ENCODE measurements at regions not wholly inside any gene's neighbourhood (a gene's known extent, or its start where the extent isn't known, plus 50 kb on each side); places are given as distances from the start of the nearest gene placed in this dataset.

DNA sequence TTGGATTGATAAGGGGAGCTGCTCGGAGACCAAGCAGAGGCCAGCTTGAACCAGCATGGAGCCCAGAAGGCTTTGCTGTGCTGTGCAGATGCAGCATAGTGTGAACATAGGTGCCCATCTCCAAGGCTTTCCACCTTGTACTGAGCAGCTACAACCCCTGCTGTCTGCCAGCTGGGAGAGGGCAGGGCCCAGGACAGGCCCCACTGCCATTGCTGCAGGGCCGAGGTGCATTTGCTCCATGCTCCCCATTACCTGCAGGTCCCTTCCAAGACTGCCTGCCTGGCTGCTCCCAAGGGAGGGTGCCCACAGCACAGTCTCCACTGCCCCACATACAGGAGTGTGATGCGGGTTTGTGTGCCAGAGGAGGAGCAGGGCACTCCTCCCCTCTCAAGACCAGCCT is 1016.0 kb upstream of the INTU start:
- TF ChIP-seq ZNF8 (CRISPR knock-in tag; IDR thresholded peaks at IDR 0.05) (no peak), TOX (CRISPR knock-in tag; IDR thresholded peaks at IDR 0.05; ENCODE audit: borderline replicate concordance) (no peak), ZNF565 (CRISPR knock-in tag; conservative IDR thresholded peaks at IDR 0.05; ENCODE audit: low read depth) (no peak)
- ATAC-seq, result no peak

DNA sequence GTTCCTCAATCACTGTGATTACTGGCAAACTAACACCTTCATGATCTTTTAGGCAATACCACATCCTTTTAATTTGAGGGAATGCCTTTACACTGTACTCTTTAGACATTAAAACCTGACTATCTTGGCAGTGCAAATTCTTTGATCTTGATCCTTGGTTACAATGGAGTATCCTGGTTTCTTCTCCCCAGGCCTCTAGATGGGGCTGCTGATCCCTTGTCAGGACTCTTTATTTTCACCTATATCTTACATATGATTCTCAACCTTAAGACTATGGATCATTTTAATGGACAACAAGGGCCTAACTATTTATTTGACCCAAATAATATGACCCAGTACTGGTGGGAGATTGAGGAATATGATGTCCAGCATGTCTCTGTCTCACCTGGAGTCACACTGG is 1005.5 kb upstream of the INTU start:
- TF ChIP-seq, protein P1, sequence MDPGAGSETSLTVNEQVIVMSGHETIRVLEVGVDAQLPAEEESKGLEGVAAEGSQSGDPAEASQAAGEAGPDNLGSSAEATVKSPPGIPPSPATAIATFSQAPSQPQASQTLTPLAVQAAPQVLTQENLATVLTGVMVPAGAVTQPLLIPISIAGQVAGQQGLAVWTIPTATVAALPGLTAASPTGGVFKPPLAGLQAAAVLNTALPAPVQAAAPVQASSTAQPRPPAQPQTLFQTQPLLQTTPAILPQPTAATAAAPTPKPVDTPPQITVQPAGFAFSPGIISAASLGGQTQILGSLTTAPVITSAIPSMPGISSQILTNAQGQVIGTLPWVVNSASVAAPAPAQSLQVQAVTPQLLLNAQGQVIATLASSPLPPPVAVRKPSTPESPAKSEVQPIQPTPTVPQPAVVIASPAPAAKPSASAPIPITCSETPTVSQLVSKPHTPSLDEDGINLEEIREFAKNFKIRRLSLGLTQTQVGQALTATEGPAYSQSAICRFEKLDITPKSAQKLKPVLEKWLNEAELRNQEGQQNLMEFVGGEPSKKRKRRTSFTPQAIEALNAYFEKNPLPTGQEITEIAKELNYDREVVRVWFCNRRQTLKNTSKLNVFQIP (CRISPR knock-in tag; IDR thresholded peaks at IDR 0.05; ENCODE audit: borderline replicate concordance, low read depth), result no peak
- TF ChIP-seq ZNF565 (CRISPR knock-in tag; conservative IDR thresholded peaks at IDR 0.05; ENCODE audit: low read depth) (no peak), RARB (CRISPR knock-in tag; IDR thresholded peaks at IDR 0.05) (no peak), ZNF70 (CRISPR knock-in tag; IDR thresholded peaks at IDR 0.05) (no peak)
- TF ChIP-seq, protein P2, sequence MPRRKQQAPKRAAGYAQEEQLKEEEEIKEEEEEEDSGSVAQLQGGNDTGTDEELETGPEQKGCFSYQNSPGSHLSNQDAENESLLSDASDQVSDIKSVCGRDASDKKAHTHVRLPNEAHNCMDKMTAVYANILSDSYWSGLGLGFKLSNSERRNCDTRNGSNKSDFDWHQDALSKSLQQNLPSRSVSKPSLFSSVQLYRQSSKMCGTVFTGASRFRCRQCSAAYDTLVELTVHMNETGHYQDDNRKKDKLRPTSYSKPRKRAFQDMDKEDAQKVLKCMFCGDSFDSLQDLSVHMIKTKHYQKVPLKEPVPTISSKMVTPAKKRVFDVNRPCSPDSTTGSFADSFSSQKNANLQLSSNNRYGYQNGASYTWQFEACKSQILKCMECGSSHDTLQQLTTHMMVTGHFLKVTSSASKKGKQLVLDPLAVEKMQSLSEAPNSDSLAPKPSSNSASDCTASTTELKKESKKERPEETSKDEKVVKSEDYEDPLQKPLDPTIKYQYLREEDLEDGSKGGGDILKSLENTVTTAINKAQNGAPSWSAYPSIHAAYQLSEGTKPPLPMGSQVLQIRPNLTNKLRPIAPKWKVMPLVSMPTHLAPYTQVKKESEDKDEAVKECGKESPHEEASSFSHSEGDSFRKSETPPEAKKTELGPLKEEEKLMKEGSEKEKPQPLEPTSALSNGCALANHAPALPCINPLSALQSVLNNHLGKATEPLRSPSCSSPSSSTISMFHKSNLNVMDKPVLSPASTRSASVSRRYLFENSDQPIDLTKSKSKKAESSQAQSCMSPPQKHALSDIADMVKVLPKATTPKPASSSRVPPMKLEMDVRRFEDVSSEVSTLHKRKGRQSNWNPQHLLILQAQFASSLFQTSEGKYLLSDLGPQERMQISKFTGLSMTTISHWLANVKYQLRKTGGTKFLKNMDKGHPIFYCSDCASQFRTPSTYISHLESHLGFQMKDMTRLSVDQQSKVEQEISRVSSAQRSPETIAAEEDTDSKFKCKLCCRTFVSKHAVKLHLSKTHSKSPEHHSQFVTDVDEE (CRISPR knock-in tag; IDR thresholded peaks at IDR 0.05), result no peak
- peak; percentile 68; the same call in 2 of the 3 replicates for ATAC-seq

DNA sequence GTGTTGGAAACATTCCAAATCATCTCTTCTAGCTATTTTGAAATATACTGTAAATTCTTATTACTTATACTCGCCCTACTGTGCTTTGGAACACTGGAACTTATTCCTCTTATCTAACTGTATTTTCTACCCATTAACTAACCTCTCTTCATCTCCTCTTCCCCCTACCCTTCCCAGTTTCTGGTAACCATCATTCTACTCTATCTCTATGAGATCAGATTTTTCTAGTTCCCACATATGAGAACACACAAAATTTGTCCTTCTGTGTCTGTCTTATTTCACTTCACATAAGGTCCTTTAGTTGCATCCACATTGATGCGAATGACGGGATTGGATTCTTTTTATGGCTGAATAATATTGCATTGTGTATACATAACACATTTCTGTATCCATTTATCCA is 1003.8 kb upstream of the INTU start:
- ATAC-seq, result no peak
- no peak for TF ChIP-seq BACH2 (CRISPR knock-in tag; IDR thresholded peaks at IDR 0.05; ENCODE audit: borderline replicate concordance)
- TF ChIP-seq ZNF8 (CRISPR knock-in tag; IDR thresholded peaks at IDR 0.05), result no peak
- no peak for TF ChIP-seq ISL1 (CRISPR knock-in tag; IDR thresholded peaks at IDR 0.05)
- TF ChIP-seq, protein P3, sequence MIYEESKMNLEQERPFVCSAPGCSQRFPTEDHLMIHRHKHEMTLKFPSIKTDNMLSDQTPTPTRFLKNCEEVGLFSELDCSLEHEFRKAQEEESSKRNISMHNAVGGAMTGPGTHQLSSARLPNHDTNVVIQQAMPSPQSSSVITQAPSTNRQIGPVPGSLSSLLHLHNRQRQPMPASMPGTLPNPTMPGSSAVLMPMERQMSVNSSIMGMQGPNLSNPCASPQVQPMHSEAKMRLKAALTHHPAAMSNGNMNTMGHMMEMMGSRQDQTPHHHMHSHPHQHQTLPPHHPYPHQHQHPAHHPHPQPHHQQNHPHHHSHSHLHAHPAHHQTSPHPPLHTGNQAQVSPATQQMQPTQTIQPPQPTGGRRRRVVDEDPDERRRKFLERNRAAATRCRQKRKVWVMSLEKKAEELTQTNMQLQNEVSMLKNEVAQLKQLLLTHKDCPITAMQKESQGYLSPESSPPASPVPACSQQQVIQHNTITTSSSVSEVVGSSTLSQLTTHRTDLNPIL (CRISPR knock-in tag; IDR thresholded peaks at IDR 0.05; ENCODE audit: low read depth), result no peak
- no peak for TF ChIP-seq OSR1 (CRISPR knock-in tag; IDR thresholded peaks at IDR 0.05)
- no peak for TF ChIP-seq ZFP30 (CRISPR knock-in tag; IDR thresholded peaks at IDR 0.05)
- TF ChIP-seq, protein P4, sequence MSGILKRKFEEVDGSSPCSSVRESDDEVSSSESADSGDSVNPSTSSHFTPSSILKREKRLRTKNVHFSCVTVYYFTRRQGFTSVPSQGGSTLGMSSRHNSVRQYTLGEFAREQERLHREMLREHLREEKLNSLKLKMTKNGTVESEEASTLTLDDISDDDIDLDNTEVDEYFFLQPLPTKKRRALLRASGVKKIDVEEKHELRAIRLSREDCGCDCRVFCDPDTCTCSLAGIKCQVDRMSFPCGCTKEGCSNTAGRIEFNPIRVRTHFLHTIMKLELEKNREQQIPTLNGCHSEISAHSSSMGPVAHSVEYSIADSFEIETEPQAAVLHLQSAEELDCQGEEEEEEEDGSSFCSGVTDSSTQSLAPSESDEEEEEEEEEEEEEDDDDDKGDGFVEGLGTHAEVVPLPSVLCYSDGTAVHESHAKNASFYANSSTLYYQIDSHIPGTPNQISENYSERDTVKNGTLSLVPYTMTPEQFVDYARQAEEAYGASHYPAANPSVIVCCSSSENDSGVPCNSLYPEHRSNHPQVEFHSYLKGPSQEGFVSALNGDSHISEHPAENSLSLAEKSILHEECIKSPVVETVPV (CRISPR knock-in tag; IDR thresholded peaks at IDR 0.05), result no peak
- TF ChIP-seq, protein P5, sequence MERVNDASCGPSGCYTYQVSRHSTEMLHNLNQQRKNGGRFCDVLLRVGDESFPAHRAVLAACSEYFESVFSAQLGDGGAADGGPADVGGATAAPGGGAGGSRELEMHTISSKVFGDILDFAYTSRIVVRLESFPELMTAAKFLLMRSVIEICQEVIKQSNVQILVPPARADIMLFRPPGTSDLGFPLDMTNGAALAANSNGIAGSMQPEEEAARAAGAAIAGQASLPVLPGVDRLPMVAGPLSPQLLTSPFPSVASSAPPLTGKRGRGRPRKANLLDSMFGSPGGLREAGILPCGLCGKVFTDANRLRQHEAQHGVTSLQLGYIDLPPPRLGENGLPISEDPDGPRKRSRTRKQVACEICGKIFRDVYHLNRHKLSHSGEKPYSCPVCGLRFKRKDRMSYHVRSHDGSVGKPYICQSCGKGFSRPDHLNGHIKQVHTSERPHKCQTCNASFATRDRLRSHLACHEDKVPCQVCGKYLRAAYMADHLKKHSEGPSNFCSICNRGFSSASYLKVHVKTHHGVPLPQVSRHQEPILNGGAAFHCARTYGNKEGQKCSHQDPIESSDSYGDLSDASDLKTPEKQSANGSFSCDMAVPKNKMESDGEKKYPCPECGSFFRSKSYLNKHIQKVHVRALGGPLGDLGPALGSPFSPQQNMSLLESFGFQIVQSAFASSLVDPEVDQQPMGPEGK (CRISPR knock-in tag; IDR thresholded peaks at IDR 0.05; ENCODE audit: borderline replicate concordance), result no peak
- no peak for TF ChIP-seq ZC3H10 (CRISPR knock-in tag; IDR thresholded peaks at IDR 0.05)
- TF ChIP-seq ARNTL (CRISPR knock-in tag; IDR thresholded peaks at IDR 0.05; ENCODE audit: borderline replicate concordance, low read depth), result no peak
- no peak for TF ChIP-seq PPARA (CRISPR knock-in tag; IDR thresholded peaks at IDR 0.05; ENCODE audit: borderline replicate concordance)
- no peak for TF ChIP-seq ESRRG (CRISPR knock-in tag; IDR thresholded peaks at IDR 0.05)
- TF ChIP-seq, protein P2 (CRISPR knock-in tag; IDR thresholded peaks at IDR 0.05), result no peak
- no peak for TF ChIP-seq ZFP3 (CRISPR knock-in tag; IDR thresholded peaks at IDR 0.05)
- no peak for TF ChIP-seq SNAI2 (CRISPR knock-in tag; IDR thresholded peaks at IDR 0.05)
